ENCODE measurements at regions not wholly inside any gene's neighbourhood (a gene's known extent, or its start where the extent isn't known, plus 50 kb on each side); places are given as distances from the start of the nearest gene placed in this dataset.
"Not testable (repeated sequence)": the region's sequence is repeated elsewhere in the genome, so short reads cannot be mapped to it uniquely, and the experiment has no call there.

GRCh38 chr3:39657075-39657474 lies 152.3 kb upstream of the MYRIP start:
- no peak for DNase-seq

DNA sequence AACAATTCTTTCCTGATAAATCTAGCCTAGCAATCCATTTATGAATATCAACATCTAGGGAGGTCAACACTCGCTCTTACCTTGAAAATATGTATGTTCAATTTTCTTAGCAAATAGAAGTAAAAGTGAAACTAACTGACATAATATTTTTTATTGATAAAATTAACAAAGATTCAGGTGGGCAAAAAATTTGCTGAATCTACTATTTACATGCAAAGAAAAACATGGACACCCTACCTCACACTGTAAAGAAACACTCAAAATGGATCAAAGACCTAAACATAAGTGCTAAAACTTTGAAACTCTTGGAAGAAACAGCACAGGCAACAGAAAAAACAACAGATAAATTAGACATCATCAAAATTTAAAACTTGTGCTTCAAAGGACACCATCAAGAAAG lies 151.6 kb upstream of the MYRIP start:
- DNase-seq, result no peak

- DNase-seq, result no peak
These were observed 144.5 kb upstream of the MYRIP start for GRCh38 chr3:39664931-39665330.

DNA sequence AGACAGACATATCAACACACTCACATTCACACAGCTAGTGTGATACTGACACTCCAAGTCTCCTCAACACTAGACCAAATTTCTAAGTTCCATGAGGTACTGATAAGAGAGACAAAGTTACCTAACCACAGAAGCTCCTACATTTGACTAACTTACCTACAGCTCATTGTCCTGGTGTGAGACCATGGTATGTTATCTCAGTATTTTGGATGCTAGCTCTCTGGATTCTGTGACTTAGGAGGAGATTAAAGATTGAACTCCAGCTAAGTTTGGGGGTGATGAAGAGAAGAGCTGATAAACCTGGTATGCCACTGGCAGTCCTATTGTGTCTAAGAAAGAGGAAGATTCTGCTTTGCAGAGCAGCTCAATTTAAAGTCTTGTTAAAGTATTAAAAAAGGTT lies 144.0 kb upstream of the MYRIP start:
- no peak for DNase-seq

DNA sequence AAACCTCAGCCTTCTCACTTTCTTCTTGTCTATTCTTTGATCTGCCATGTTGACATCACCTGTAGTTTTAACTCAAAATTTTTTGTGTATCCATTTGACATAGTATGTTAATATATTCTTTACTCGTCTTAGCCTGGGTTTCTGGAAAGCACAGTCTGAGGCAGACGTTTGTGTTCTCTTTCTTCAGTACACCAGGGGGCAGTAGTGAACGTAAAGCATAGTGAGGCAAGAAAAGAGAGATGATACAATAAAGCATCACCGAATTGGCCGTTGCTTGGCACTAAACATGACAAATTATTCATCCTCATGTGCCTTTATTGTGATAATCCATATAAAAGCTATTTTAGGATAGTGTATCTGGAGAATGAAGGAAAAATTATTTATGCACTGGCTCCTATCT lies 141.0 kb upstream of the MYRIP start:
- no peak for DNase-seq

DNA sequence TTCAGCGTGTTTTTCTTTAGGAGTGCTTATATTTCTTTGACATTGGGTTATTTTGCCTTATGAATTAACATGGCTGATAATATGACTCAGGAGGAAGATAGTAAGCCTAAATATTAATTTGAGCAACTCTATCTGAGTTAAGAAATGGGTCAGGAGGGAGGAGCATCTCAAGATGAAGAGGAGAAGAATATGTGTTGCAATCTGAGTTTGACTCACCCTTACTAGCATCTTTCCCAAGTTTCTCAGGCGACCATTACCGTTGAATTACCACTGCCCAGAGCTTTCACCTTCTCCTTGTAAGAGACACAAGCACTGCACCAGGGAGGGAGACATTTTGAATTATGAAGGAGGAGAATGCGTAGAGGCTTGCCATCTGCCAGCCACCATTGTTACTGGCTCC lies 138.3 kb upstream of the MYRIP start:
- no peak for DNase-seq

DNA sequence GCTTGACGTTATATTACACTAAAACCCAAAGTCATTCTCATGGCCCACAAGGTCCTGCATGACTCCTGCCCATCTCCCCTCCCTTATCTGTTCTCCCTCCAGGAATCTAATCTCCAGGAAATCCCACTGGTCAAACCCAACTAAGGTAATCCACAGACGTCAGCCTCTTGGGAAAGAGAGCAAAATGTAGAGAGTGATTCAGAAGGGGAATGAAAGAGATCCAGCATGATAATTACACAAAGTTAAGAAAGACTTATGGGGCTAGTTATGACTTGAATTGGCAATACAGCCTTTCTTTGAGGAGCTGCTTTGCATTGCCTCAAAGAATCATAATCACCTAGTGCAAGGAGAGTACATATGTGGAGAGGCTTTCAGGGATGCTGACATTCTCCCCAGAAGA lies 137.8 kb upstream of the MYRIP start:
- DNase-seq, result no peak

DNA sequence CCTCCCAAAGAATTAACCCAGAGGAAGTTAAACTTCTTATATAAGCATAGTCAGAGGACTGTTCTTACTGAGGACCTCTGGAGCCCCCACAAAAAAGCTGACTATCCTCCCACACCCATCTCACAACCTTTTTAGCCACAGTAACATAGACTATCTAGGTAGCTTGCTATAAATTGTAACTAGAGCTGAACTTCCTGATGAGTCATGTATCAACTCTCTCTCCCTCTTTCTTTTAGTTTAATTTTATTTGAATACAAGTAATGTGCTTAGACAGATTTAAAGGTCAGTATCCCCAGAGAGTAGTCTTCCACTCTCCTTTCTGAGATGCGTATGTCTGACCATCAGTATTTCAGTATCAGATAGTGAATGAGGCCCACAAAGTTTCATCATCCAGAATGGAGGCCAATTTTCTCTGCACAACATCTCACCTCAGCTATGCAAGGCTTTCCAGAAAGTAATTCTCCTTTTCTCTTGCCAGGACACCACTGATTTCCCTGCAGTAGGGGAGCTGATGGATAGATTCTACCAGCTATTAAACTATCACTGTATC lies 104.0 kb upstream of the MYRIP start:
- no peak for DNase-seq

DNA sequence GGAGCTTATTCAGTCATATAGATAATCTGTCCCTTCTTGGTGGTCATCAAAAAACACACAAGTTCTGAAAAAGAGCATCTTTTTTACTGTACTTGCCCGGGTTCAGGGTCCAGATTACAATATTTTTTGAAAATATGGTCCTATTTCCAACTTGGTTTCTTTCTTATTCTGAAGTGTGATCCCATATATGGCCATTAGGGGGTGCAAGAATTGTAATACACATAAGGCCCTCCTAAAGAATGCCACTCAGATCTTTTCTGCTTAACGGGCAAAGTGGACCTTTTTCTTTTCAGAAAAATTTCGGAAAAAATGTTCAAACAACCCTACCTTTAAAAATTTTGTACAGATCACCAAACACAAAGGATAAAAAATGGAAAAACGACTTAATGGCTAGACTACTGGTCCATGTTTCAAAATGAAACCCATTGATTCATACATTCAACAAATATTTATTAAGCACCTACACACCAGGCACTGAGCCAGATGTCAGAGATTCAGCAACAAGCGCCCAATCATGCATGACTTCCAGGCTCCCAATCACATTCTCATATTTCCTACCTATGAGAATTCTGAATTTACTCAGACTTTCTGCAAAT lies 102.0 kb upstream of the MYRIP start:
- DNase-seq, result peak; percentile 12

DNA sequence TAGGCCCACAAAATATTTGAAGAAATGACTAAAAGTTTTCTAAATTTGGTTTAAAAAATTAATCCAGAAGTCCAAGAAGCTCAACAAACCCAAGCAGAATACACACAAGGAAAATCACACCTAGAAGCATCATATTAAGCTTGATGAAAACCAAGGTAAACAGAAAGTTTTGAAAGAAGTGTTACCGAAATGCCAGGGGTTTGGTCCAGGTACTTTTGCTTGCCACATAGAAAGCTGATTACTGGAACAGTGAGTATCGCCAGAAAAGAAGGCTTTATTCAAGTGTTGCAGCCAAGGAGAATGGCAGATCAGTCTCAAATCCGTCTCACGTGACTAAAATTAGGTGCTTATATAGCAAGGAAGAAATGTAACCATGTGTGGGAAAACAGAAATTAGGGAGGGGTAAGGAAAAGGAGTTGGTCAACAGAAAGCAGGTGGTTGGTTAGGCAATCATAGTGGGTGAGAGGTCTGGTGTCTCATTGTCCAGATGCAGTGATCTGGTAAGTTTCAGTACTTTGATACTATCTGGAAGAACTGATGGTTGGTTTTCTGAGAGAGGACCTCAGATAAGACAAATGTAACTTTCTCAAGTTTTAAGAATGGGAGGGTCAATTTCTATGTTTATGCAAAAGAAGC lies 96.9 kb upstream of the MYRIP start:
- DNase-seq, result no peak

DNA sequence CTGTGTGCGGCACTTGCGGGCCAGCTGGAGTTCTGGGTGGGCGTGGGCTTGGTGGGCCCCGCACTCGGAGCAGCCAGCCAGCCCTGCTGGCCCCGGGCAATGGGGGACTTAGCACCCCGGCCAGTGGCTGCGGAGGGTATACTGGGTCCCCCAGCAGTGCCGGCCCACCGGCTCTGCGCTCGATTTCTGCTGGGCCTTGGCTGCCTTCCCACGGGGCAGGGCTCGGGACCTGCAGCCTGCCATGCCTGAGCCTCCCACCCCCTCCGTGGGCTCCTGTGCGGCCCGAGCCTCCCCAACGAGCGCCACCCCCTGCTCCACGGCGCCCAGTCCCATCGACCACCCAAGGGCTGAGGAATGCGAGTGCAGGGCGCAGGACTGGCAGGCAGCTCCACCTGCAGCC lies 96.1 kb upstream of the MYRIP start:
- DNase-seq, result not testable (repeated sequence)

DNA sequence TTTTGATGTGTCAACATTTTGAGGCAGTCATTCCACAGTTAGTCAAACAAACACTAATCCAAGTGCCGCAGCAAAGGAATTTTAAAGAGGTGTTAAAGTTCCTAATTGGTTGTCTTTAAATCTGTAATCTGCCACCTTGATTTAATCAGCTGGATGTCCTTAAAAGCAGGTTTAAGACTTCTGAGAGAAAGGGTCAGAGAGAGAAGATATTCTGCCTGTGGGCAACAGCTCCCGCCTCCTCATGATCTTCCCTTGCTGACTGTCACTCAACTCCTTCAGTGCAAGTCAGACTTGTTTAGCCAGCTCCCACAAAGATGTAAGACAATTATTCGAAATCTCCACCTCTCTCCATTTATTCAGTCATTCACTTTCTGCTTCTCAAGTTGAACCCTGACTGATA lies 92.6 kb upstream of the MYRIP start:
- DNase-seq, result no peak

- DNase-seq, result no peak
These were observed 90.5 kb upstream of the MYRIP start for GRCh38 chr3:39718674-39719595.

DNA sequence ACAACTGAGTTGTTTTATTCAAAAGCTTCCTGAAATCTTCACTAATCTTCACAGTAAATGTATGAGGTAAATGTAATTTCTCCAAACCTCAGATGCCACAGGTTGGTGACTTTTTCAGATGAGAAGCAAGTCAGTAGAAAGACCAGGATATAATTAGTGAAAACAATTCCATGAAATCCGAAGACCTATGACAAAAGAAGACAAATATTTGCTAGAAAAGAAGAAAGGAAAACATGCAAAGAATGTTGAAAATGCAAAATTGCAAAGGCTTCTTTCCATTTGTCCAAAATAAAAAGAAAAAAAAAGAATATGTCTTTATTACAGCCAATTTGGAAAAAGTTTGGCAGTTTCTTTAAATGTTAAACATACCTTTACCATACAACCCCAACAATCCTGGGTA lies 88.3 kb upstream of the MYRIP start:
- no peak for DNase-seq

- DNase-seq, result no peak
These were observed 85.1 kb upstream of the MYRIP start for GRCh38 chr3:39724233-39724846.

- DNase-seq, result no peak
These were observed 84.1 kb upstream of the MYRIP start for GRCh38 chr3:39725321-39725720.

- DNase-seq, result no peak
These were observed 82.0 kb upstream of the MYRIP start for GRCh38 chr3:39727415-39727814.

GRCh38 chr3:39733804-39734203 lies 75.6 kb upstream of the MYRIP start:
- no peak for DNase-seq

GRCh38 chr3:39739658-39740057 lies 69.8 kb upstream of the MYRIP start:
- DNase-seq, result not testable (repeated sequence)

- DNase-seq, result no peak
These were observed 64.7 kb upstream of the MYRIP start for GRCh38 chr3:39744746-39745145.

GRCh38 chr3:39748002-39748401 lies 61.4 kb upstream of the MYRIP start:
- no peak for DNase-seq

GRCh38 chr3:39748763-39749162 lies 60.6 kb upstream of the MYRIP start:
- no peak for DNase-seq

DNA sequence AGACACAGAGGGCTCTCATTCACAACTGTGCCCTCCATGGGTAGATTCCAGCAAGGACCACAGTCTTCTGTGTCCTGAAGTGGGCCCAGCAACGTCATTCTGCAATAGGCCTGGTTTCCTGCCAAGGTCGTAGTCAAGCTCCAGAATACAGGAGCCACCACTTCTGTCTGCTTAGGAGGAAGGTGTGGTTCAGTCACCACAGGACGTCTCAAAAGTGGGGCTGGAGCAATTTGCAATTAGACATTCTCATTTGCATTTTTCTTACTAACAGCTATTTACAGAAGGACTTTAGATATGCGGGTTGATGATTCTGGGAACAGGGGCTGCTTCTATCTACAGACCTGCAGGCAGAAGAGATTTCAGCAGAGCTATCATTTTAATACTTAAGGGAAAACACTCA lies 58.7 kb upstream of the MYRIP start:
- no peak for DNase-seq

Measured in CD4-positive, alpha-beta T cell treated with Interleukin-17A for 1 hour (primary cell).